Trophoblast cell (in vitro differentiated cells and primary cell): ENCODE measurements at regions not wholly inside any gene's neighbourhood (a gene's known extent, or its start where the extent isn't known, plus 50 kb on each side); places are given as distances from the start of the nearest gene placed in this dataset.
A peak's percentile ranks its signal among the peaks of the same experiment; 100 is the strongest.

Experiments
- DNase-seq, 2 donors: peaks; one replicate each; pipeline ENCODE4 v3.0.0-alpha.2; 2016
- H2AFZ ChIP-seq: 2 replicates; pipeline ENCODE4 v1.6.1; 2013; ENCODE audit warnings: low read length, moderate library complexity, mild to moderate bottlenecking; ENCODE audit not compliant: insufficient read depth, poor library complexity
- H2AK5ac ChIP-seq: 2 replicates; pipeline ENCODE4 v1.6.1; 2013; ENCODE audit warnings: mild to moderate bottlenecking, low read length
- H2BK120ac ChIP-seq: 2 replicates; pipeline ENCODE4 v1.6.1; 2013; ENCODE audit warnings: low read length, mild to moderate bottlenecking, moderate library complexity; ENCODE audit not compliant: insufficient read depth, poor library complexity
- H2BK12ac ChIP-seq: 2 replicates; pipeline ENCODE4 v1.6.1; 2013; ENCODE audit warnings: mild to moderate bottlenecking, low read length, moderate library complexity
- H2BK5ac ChIP-seq: 2 replicates; pipeline ENCODE4 v1.6.1; 2013; ENCODE audit warnings: low read length, low read depth, moderate library complexity, mild to moderate bottlenecking; ENCODE audit not compliant: poor library complexity
- H3K14ac ChIP-seq: 2 replicates; pipeline ENCODE4 v1.6.1; 2013; ENCODE audit warnings: mild to moderate bottlenecking, low read length
- H3K18ac ChIP-seq: 2 replicates; pipeline ENCODE4 v1.6.1; 2013; ENCODE audit warnings: mild to moderate bottlenecking, low read length
- H3K23ac ChIP-seq: 2 replicates; pipeline ENCODE4 v1.6.1; 2013; ENCODE audit warnings: low read length
- H3K27ac ChIP-seq: 2 replicates; pipeline ENCODE4 v1.5.1; 2013; ENCODE audit warnings: low read depth, mild to moderate bottlenecking, inconsistent platforms, low read length, moderate library complexity
- H3K27me3 ChIP-seq: 2 replicates; pipeline ENCODE4 v1.6.1; 2013; ENCODE audit warnings: inconsistent platforms, mild to moderate bottlenecking, low read length, moderate library complexity; ENCODE audit not compliant: insufficient read depth
- H3K36me3 ChIP-seq, 2 experiments: 1 replicate in 1 of 2; 2 replicates in 1 of 2; pipeline ENCODE4 v1.6.1; 2013; ENCODE audit warnings: low read length in 2 of 2, mild to moderate bottlenecking in 2 of 2, moderate library complexity in 1 of 2; ENCODE audit not compliant: insufficient read depth in 2 of 2, control insufficient read depth in 1 of 2
- H3K4ac ChIP-seq: 2 replicates; pipeline ENCODE4 v1.6.1; 2013; ENCODE audit warnings: low read depth, mild to moderate bottlenecking, low read length, moderate library complexity
- H3K4me1 ChIP-seq, 2 experiments: 1 replicate in 1 of 2; 2 replicates in 1 of 2; pipeline ENCODE4 v1.6.1; 2013; ENCODE audit warnings: low read length in 2 of 2, mild to moderate bottlenecking in 2 of 2, moderate library complexity in 1 of 2; ENCODE audit not compliant: insufficient read depth in 2 of 2, control insufficient read depth in 1 of 2
- H3K4me2 ChIP-seq: 2 replicates; pipeline ENCODE4 v1.6.1; 2013; ENCODE audit warnings: inconsistent platforms, mild to moderate bottlenecking, low read length, moderate library complexity
- H3K4me3 ChIP-seq: 2 replicates; pipeline ENCODE4 v1.5.1; 2013; ENCODE audit warnings: mild to moderate bottlenecking, low read depth, low read length, inconsistent platforms
- H3K79me1 ChIP-seq: one replicate; pipeline ENCODE4 v1.6.1; 2013; ENCODE audit warnings: low read length
- H3K79me2 ChIP-seq: 2 replicates; pipeline ENCODE4 v1.6.1; 2013; ENCODE audit warnings: low read length, mild to moderate bottlenecking; ENCODE audit not compliant: control insufficient read depth, insufficient read depth, poor library complexity
- H3K9ac ChIP-seq: 2 replicates; pipeline ENCODE4 v1.6.1; 2013; ENCODE audit warnings: mild to moderate bottlenecking, low read length
- H3K9me3 ChIP-seq: 2 replicates; pipeline ENCODE4 v1.6.1; 2013; ENCODE audit warnings: low read depth, mild to moderate bottlenecking, control low read depth, inconsistent platforms, low read length; ENCODE audit not compliant: insufficient read depth
- H4K12ac ChIP-seq: 2 replicates; pipeline ENCODE4 v1.6.1; 2013; ENCODE audit warnings: low read depth, mild to moderate bottlenecking, low read length, moderate library complexity
- H4K8ac ChIP-seq: 2 replicates; pipeline ENCODE4 v1.6.1; 2013; ENCODE audit warnings: low read depth, mild to moderate bottlenecking, low read length, moderate library complexity
- H4K91ac ChIP-seq: one replicate; pipeline ENCODE4 v1.6.1; 2013; ENCODE audit warnings: low read depth, mild to moderate bottlenecking, low read length, moderate library complexity
- WGBS: extraction: QIAGEN DNeasy Blood & Tissue Kit; methylation state at CpG from one replicate; pipeline ENCODE4 v1.1.7; 2013; ENCODE audit warnings: missing lambda C conversion rate; ENCODE audit not compliant: insufficient read length, insufficient coverage; ENCODE audit errors: extremely low coverage; 5-methylcytosine and 5-hydroxymethylcytosine counted together

GRCh38 chr18:75775121-75775520, 347.6 kb upstream of the SMIM21 start:
- Histone ChIP-seq H2BK12ac (no peak overlapping the region), H3K4me3 (no peak overlapping the region)

DNA sequence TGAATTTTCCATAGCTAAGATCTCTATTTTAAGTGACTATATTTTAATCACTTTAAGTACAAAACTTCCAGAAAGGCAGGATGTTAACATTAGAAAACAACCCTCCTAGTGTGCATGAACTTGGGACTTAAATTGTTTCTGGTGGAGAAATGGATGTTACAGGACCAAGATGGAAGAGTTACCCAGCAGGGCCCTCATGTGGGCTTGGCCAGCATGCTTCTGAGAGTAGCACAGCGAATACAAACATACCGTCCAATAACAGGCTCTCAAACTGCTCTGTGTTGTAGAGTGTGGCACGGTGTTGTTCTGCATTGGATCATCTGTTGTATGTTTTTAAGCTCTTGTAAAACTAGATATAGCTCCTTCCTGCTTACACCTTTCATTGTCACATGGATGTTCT, 346.1 kb upstream of the SMIM21 start:
- Histone ChIP-seq H3K9ac (no peak overlapping the region), H3K79me1 (peaks cover 5% of the 10 kb centered on the region), H2BK120ac (no peak overlapping the region), H3K27ac (no peak overlapping the region), H3K27me3 (no peaks in the 10 kb centered on the region), H3K23ac (no peak overlapping the region), H4K12ac (no peak overlapping the region), H2BK12ac (no peak overlapping the region), H2BK5ac (no peak overlapping the region), H2AK5ac (no peak overlapping the region), H3K79me2 (no peaks in the 10 kb centered on the region), H4K91ac (no peak overlapping the region), H3K36me3 (no peaks in the 10 kb centered on the region), H3K4me2 (no peak overlapping the region), H4K8ac (no peak overlapping the region), H2AFZ (no peak overlapping the region), H3K14ac (no peak overlapping the region), H3K4me1 (peaks cover 6% of the 10 kb centered on the region in 2 experiments), H3K9me3 (no peaks in the 10 kb centered on the region), H3K4ac (no peak overlapping the region), H3K18ac (no peak overlapping the region), H3K4me3 (no peak overlapping the region)
- no CpG with 5 or more reads among the region's 3 CpGs for WGBS
- peak in 1 of 2 donors; percentile 4 for DNase-seq

More at GRCh38 chr18:75775121-75775520, 347.6 kb upstream of the SMIM21 start:
- no peak overlapping the region for H2BK5ac ChIP-seq
- no peak overlapping the region for H3K4ac ChIP-seq
- no peaks in the 10 kb centered on the region for H3K36me3 ChIP-seq
- no peak overlapping the region for H4K12ac ChIP-seq
- H2AK5ac ChIP-seq = no peak overlapping the region
- no peak overlapping the region for H3K27ac ChIP-seq
- no peak overlapping the region for H2BK120ac ChIP-seq
- no peaks in the 10 kb centered on the region for H3K79me2 ChIP-seq
- no peak overlapping the region for H4K8ac ChIP-seq
- H3K18ac ChIP-seq = no peak overlapping the region
- H3K9ac ChIP-seq = no peak overlapping the region
- H2AFZ ChIP-seq = no peak overlapping the region
- no CpG with 5 or more reads among the region's 2 CpGs for WGBS
- peaks cover 6% of the 10 kb centered on the region in 2 experiments for H3K4me1 ChIP-seq
- no peak for DNase-seq
- no peaks in the 10 kb centered on the region for H3K9me3 ChIP-seq
- H3K14ac ChIP-seq = no peak overlapping the region
- no peak overlapping the region for H3K23ac ChIP-seq
- H3K4me2 ChIP-seq = no peak overlapping the region
- no peak overlapping the region for H4K91ac ChIP-seq
- no peaks in the 10 kb centered on the region for H3K27me3 ChIP-seq
- H3K79me1 ChIP-seq = peaks cover 5% of the 10 kb centered on the region

GRCh38 chr18:75762758-75763157, 335.3 kb upstream of the SMIM21 start:
- no peaks in the 10 kb centered on the region for H3K79me2 ChIP-seq

DNA sequence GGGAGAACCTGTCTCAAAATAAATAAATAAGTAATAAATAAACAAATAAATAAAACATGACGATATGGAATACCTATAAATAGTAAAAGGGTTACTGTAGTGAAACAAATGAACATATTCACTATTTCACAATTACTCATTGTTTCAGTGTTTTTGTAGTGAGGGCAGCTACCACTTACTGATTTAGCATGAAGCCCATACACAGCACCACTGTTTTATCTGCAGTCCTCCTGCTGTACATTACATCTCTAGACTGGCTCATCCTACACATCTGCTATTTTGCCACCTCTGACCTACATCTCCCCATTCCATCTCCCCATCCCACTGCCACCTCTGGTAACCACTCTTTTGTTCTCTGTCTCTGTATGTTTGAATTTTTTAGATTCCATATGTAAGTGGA, 332.7 kb upstream of the SMIM21 start:
- H4K91ac ChIP-seq = no peak overlapping the region
- no peak overlapping the region for H3K23ac ChIP-seq
- H3K79me2 ChIP-seq = no peaks in the 10 kb centered on the region
- H3K4me3 ChIP-seq = no peak overlapping the region
- WGBS = no CpG with 5 or more reads among the region's 1 CpG
- H3K4me1 ChIP-seq = no peaks in the 10 kb centered on the region
- no peaks in the 10 kb centered on the region for H3K36me3 ChIP-seq
- H3K4ac ChIP-seq = no peak overlapping the region
- H4K8ac ChIP-seq = no peak overlapping the region
- H2BK120ac ChIP-seq = no peak overlapping the region
- no peak overlapping the region for H3K14ac ChIP-seq
- no peaks in the 10 kb centered on the region for H3K9me3 ChIP-seq
- H3K9ac ChIP-seq = no peak overlapping the region
- H2BK12ac ChIP-seq = no peak overlapping the region
- peak in 1 of 2 donors; percentile 56 for DNase-seq
- H3K79me1 ChIP-seq = no peaks in the 10 kb centered on the region
- no peak overlapping the region for H3K27ac ChIP-seq
- no peak overlapping the region for H3K18ac ChIP-seq
- H4K12ac ChIP-seq = no peak overlapping the region
- H2AK5ac ChIP-seq = no peak overlapping the region
- no peak overlapping the region for H2BK5ac ChIP-seq
- H3K27me3 ChIP-seq = no peaks in the 10 kb centered on the region
- H2AFZ ChIP-seq = no peak overlapping the region
- H3K4me2 ChIP-seq = no peak overlapping the region

More at GRCh38 chr18:75762758-75763157, 335.3 kb upstream of the SMIM21 start:
- no peaks in the 10 kb centered on the region for H3K4me1 ChIP-seq
- H3K4me3 ChIP-seq = no peak overlapping the region
- H3K4ac ChIP-seq = no peak overlapping the region
- H3K9me3 ChIP-seq = no peaks in the 10 kb centered on the region
- H4K8ac ChIP-seq = no peak overlapping the region
- H3K23ac ChIP-seq = no peak overlapping the region
- H3K27me3 ChIP-seq = no peaks in the 10 kb centered on the region
- H3K9ac ChIP-seq = no peak overlapping the region
- no peak overlapping the region for H2BK120ac ChIP-seq
- H3K18ac ChIP-seq = no peak overlapping the region
- no peak overlapping the region for H2BK12ac ChIP-seq
- H4K12ac ChIP-seq = no peak overlapping the region
- no peak overlapping the region for H3K14ac ChIP-seq
- no peak overlapping the region for H4K91ac ChIP-seq
- no CpG with 5 or more reads among the region's 2 CpGs for WGBS
- H2AFZ ChIP-seq = no peak overlapping the region
- no peak overlapping the region for H2BK5ac ChIP-seq
- H3K4me2 ChIP-seq = no peak overlapping the region
- H2AK5ac ChIP-seq = no peak overlapping the region
- no peaks in the 10 kb centered on the region for H3K79me1 ChIP-seq
- no peaks in the 10 kb centered on the region for H3K36me3 ChIP-seq
- no peak overlapping the region for H3K27ac ChIP-seq
- DNase-seq = no peak
